ENCODE measurements at regions not wholly inside any gene's neighbourhood (a gene's known extent, or its start where the extent isn't known, plus 50 kb on each side); places are given as distances from the start of the nearest gene placed in this dataset.

DNA sequence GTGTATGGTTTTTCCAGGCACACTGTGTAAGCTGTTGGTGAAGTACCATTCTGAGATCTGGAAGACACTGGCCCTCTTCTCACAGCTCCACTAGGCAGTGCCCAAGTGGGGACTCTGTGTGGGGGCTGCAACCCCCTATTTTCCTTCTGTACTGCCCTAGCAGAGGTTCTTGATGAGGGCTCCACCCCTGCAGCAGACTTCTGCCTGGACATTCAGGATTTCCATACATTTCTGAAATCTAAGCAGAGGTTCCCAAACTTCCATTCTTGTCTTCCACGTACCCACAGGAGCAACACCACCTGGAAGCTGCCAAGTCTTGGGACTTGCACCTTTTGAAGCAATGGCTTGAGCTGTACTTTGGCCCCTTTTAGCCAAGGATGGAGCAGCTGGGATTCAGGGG lies 85.2 kb upstream of the PRMT8 start:
- Histone ChIP-seq H3K27me3 (no peaks in the 10 kb centered on the region), H3K36me3 (no peaks in the 10 kb centered on the region), H3K4me3 (no peak overlapping the region), H3K27ac (no peak overlapping the region), H3K4me1 (no peaks in the 10 kb centered on the region), H3K9me3 (peaks cover 9 to 48% (median 40%) of the 10 kb centered on the region in 4 donors)
- TF ChIP-seq, protein P1, sequence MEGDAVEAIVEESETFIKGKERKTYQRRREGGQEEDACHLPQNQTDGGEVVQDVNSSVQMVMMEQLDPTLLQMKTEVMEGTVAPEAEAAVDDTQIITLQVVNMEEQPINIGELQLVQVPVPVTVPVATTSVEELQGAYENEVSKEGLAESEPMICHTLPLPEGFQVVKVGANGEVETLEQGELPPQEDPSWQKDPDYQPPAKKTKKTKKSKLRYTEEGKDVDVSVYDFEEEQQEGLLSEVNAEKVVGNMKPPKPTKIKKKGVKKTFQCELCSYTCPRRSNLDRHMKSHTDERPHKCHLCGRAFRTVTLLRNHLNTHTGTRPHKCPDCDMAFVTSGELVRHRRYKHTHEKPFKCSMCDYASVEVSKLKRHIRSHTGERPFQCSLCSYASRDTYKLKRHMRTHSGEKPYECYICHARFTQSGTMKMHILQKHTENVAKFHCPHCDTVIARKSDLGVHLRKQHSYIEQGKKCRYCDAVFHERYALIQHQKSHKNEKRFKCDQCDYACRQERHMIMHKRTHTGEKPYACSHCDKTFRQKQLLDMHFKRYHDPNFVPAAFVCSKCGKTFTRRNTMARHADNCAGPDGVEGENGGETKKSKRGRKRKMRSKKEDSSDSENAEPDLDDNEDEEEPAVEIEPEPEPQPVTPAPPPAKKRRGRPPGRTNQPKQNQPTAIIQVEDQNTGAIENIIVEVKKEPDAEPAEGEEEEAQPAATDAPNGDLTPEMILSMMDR (IDR thresholded peaks at IDR 0.05): no peak
- TF ChIP-seq POLR2AphosphoS5 (IDR thresholded peaks at IDR 0.05) (no peak), EP300 (IDR thresholded peaks at IDR 0.05) (no peak), POLR2A (IDR thresholded peaks at IDR 0.05) (no peak)
- intact Hi-C loops (cut with DNase I; ENCODE audit: low total_unique reads): no loop called here
- 44 to 72% (median 61%) methylated on average over 1 of the region's 1 CpG for WGBS, 5 donors
- no peak for DNase-seq

DNA sequence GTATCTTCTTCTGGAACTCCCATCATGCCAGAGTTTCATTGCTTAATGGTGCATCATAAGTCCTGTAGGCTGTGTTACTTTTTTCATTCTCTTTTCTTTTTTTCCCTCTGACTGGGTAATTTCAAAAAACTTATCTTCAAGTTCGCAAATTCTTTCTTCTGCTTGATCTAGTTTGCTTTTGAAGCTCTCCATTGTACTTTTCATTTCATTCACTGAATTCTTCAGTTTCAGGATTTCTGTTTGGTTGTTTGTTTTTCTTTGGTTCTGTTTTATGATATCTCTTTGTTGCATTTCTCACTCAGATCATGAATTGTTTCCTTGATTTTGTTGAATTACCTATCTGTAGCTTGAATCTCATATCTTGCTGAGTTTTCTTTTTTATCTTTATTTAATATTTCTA lies 83.3 kb upstream of the PRMT8 start:
- Histone ChIP-seq H3K36me3 (no peaks in the 10 kb centered on the region), H3K9me3 (peaks cover 9 to 48% (median 40%) of the 10 kb centered on the region in 4 donors), H3K27ac (no peak overlapping the region), H3K27me3 (no peaks in the 10 kb centered on the region), H3K4me3 (no peak overlapping the region), H3K4me1 (no peaks in the 10 kb centered on the region)
- WGBS, 5 donors: 86 to 97% (median 88%) methylated on average over 1 of the region's 1 CpG
- no peak for DNase-seq
- intact Hi-C loops (cut with DNase I; ENCODE audit: low total_unique reads): no loop called here
- TF ChIP-seq POLR2A (IDR thresholded peaks at IDR 0.05) (no peak), POLR2AphosphoS5 (IDR thresholded peaks at IDR 0.05) (no peak), EP300 (IDR thresholded peaks at IDR 0.05) (no peak)
- TF ChIP-seq, protein P1 (IDR thresholded peaks at IDR 0.05): no peak

DNA sequence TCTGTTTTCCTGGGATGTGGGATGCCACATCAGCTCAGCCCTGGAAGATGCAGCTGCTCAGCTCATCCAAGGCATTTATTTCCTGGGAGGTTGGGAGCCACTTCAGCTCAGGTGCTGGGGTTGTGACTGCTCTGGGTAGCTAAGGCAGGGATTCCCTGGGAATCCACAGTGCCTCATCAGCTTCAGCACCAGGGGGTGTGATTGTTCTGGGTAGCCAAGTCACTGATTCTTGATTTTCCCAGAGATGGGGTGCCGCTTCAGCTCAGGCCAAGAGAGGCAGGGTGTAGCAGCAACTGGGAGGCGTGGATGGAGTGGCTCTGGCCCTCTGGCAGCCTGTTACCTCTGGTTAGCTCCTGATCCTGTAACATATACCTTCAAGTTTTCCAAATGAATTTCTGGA lies 81.3 kb upstream of the PRMT8 start:
- intact Hi-C loops (cut with DNase I; ENCODE audit: low total_unique reads): no loop called here
- WGBS, 5 donors: 49 to 80% (median 75%) methylated on average over 1 to 2 of the region's 2 CpGs
- Histone ChIP-seq H3K4me1 (no peaks in the 10 kb centered on the region), H3K4me3 (no peak overlapping the region), H3K27ac (no peak overlapping the region), H3K27me3 (no peaks in the 10 kb centered on the region), H3K36me3 (no peaks in the 10 kb centered on the region), H3K9me3 (peaks cover 9 to 55% (median 46%) of the 10 kb centered on the region in 4 donors)
- DNase-seq: no peak
- no peak for TF ChIP-seq POLR2AphosphoS5 (IDR thresholded peaks at IDR 0.05)
- no peak for TF ChIP-seq POLR2A (IDR thresholded peaks at IDR 0.05)
- no peak for TF ChIP-seq EP300 (IDR thresholded peaks at IDR 0.05)
- TF ChIP-seq, protein P1 (IDR thresholded peaks at IDR 0.05): no peak

DNA sequence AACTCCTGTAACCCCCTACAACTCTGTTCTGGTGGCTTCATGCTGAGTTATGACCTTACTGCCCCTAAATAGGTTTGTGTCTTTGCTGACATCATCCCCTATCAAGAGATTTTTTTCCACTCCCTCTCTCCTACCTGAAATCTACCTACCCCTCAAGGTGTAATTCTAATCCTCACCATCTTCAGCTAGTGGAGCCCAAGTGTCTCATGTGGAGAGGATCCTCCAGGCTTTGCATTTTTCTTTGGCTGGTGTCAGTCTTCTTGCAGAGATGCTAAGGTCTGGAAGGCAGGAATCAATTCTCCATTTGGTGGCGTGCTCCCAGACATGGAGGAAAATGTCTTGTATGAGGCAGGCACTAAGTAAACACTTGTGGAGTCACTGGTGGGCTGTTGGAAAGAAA lies 74.8 kb upstream of the PRMT8 start:
- TF ChIP-seq, protein P1 (IDR thresholded peaks at IDR 0.05): no peak
- no peak for TF ChIP-seq POLR2A (IDR thresholded peaks at IDR 0.05)
- TF ChIP-seq EP300 (IDR thresholded peaks at IDR 0.05): no peak
- no peak for TF ChIP-seq POLR2AphosphoS5 (IDR thresholded peaks at IDR 0.05)
- peaks cover 0 to 12% (median 8%) of the 10 kb centered on the region in 4 donors for H3K9me3 ChIP-seq
- H3K36me3 ChIP-seq: no peaks in the 10 kb centered on the region
- peaks cover 0 to 29% (median 0%) of the 10 kb centered on the region in 3 donors for H3K27me3 ChIP-seq
- H3K27ac ChIP-seq: no peak overlapping the region
- intact Hi-C loops (cut with DNase I; ENCODE audit: low total_unique reads): no loop called here
- H3K4me3 ChIP-seq: no peak overlapping the region
- DNase-seq: no peak
- no peaks in the 10 kb centered on the region for H3K4me1 ChIP-seq
- 60 to 92% (median 72%) methylated on average over 1 of the region's 1 CpG for WGBS, 5 donors
